Neural cell (in vitro differentiated cells): ENCODE measurements at regions not wholly inside any gene's neighbourhood (a gene's known extent, or its start where the extent isn't known, plus 50 kb on each side); places are given as distances from the start of the nearest gene placed in this dataset.

Experiments used
- EZH2 ChIP-seq: fragments of 200-600, 300-800 bp; shearing (Covaris generic), sonication (generic); IDR thresholded peaks from 2 replicates; pipeline ENCODE4 v1.6.1; 2014; ENCODE audit warnings: antibody characterized with exemption, low read length, borderline replicate concordance, mild to moderate bottlenecking; ENCODE audit not compliant: insufficient read depth, poor library complexity, severe bottlenecking
- POLR2AphosphoS5 ChIP-seq: IDR thresholded peaks from 2 replicates; pipeline ENCODE4 v1.6.1; 2012
- TF ChIP-seq, protein P1 (sequence below): fragments of 450-650 bp; IDR thresholded peaks from 2 replicates; pipeline ENCODE4 v1.5.1; 2014; ENCODE audit warnings: antibody characterized with exemption, mild to moderate bottlenecking, moderate library complexity; ENCODE audit not compliant: poor library complexity, severe bottlenecking
- TF ChIP-seq, protein P2 (sequence below): IDR thresholded peaks from 2 replicates; pipeline ENCODE4 v1.6.1; 2012; ENCODE audit warnings: borderline replicate concordance

GRCh38 chr21:36636016-36636415 lies 62.9 kb upstream of the SIM2 start:
- TF ChIP-seq POLR2AphosphoS5 = no peak
- TF ChIP-seq EZH2 = no peak
- TF ChIP-seq, protein P1, sequence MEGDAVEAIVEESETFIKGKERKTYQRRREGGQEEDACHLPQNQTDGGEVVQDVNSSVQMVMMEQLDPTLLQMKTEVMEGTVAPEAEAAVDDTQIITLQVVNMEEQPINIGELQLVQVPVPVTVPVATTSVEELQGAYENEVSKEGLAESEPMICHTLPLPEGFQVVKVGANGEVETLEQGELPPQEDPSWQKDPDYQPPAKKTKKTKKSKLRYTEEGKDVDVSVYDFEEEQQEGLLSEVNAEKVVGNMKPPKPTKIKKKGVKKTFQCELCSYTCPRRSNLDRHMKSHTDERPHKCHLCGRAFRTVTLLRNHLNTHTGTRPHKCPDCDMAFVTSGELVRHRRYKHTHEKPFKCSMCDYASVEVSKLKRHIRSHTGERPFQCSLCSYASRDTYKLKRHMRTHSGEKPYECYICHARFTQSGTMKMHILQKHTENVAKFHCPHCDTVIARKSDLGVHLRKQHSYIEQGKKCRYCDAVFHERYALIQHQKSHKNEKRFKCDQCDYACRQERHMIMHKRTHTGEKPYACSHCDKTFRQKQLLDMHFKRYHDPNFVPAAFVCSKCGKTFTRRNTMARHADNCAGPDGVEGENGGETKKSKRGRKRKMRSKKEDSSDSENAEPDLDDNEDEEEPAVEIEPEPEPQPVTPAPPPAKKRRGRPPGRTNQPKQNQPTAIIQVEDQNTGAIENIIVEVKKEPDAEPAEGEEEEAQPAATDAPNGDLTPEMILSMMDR = no peak
- TF ChIP-seq, protein P2, sequence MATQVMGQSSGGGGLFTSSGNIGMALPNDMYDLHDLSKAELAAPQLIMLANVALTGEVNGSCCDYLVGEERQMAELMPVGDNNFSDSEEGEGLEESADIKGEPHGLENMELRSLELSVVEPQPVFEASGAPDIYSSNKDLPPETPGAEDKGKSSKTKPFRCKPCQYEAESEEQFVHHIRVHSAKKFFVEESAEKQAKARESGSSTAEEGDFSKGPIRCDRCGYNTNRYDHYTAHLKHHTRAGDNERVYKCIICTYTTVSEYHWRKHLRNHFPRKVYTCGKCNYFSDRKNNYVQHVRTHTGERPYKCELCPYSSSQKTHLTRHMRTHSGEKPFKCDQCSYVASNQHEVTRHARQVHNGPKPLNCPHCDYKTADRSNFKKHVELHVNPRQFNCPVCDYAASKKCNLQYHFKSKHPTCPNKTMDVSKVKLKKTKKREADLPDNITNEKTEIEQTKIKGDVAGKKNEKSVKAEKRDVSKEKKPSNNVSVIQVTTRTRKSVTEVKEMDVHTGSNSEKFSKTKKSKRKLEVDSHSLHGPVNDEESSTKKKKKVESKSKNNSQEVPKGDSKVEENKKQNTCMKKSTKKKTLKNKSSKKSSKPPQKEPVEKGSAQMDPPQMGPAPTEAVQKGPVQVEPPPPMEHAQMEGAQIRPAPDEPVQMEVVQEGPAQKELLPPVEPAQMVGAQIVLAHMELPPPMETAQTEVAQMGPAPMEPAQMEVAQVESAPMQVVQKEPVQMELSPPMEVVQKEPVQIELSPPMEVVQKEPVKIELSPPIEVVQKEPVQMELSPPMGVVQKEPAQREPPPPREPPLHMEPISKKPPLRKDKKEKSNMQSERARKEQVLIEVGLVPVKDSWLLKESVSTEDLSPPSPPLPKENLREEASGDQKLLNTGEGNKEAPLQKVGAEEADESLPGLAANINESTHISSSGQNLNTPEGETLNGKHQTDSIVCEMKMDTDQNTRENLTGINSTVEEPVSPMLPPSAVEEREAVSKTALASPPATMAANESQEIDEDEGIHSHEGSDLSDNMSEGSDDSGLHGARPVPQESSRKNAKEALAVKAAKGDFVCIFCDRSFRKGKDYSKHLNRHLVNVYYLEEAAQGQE = no peak
